ENCODE measurements at regions not wholly inside any gene's neighbourhood (a gene's known extent, or its start where the extent isn't known, plus 50 kb on each side); places are given as distances from the start of the nearest gene placed in this dataset.
"Not testable (repeated sequence)": the region's sequence is repeated elsewhere in the genome, so short reads cannot be mapped to it uniquely, and the experiment has no call there.

GRCh38 chr3:72659596-72659995 lies 188.6 kb downstream of the SHQ1 start:
- no peak for DNase-seq

- no peak for DNase-seq
Measured at GRCh38 chr3:72659188-72659587, 189.1 kb downstream of the SHQ1 start.

GRCh38 chr3:72658466-72659100 lies 189.7 kb downstream of the SHQ1 start:
- no peak for DNase-seq

GRCh38 chr3:72657666-72658065 lies 190.6 kb downstream of the SHQ1 start:
- DNase-seq = peak; percentile 40

- no peak for DNase-seq
Measured at GRCh38 chr3:72655723-72656122, 192.5 kb downstream of the SHQ1 start.

- DNase-seq = no peak
Measured at GRCh38 chr3:72655131-72655551, 193.1 kb downstream of the SHQ1 start.

GRCh38 chr3:72652395-72652794 lies 195.8 kb downstream of the SHQ1 start:
- DNase-seq = no peak

- DNase-seq = no peak
Measured at GRCh38 chr3:72651498-72651897, 196.7 kb downstream of the SHQ1 start.

GRCh38 chr3:72646263-72646662 lies 202.0 kb downstream of the SHQ1 start:
- no peak for DNase-seq

- not testable (repeated sequence) for DNase-seq
Measured at GRCh38 chr3:72643635-72644034, 204.6 kb downstream of the SHQ1 start.

GRCh38 chr3:72641684-72642083 lies 206.6 kb downstream of the SHQ1 start:
- DNase-seq = no peak

GRCh38 chr3:72641072-72641471 lies 207.2 kb downstream of the SHQ1 start:
- no peak for DNase-seq

- DNase-seq = no peak
Measured at GRCh38 chr3:72636969-72637597, 211.2 kb downstream of the SHQ1 start.

- DNase-seq = no peak
Measured at GRCh38 chr3:72635551-72635950, 212.7 kb downstream of the SHQ1 start.

- DNase-seq = no peak
Measured at GRCh38 chr3:72634128-72634527, 214.1 kb downstream of the SHQ1 start.

- DNase-seq = no peak
Measured at GRCh38 chr3:72633534-72633933, 214.7 kb downstream of the SHQ1 start.

- DNase-seq = no peak
Measured at GRCh38 chr3:72633121-72633520, 215.1 kb downstream of the SHQ1 start.

GRCh38 chr3:72632129-72632528 lies 216.1 kb downstream of the SHQ1 start:
- no peak for DNase-seq

GRCh38 chr3:72630969-72631344 lies 217.3 kb downstream of the SHQ1 start:
- no peak for DNase-seq

- no peak for DNase-seq
Measured at GRCh38 chr3:72630327-72630968, 217.8 kb downstream of the SHQ1 start.

GRCh38 chr3:72629191-72629631 lies 219.0 kb downstream of the SHQ1 start:
- peak; percentile 32 for DNase-seq

- DNase-seq = no peak
Measured at GRCh38 chr3:72628065-72628464, 220.2 kb downstream of the SHQ1 start.

GRCh38 chr3:72627271-72627670 lies 221.0 kb downstream of the SHQ1 start:
- DNase-seq = no peak

GRCh38 chr3:72625602-72626337 lies 222.5 kb downstream of the SHQ1 start:
- no peak for DNase-seq

Data from CD4-positive, alpha-beta T cell treated with Interleukin-4 for 4 hours (primary cell).